HEK293 (cell line): ENCODE measurements at regions not wholly inside any gene's neighbourhood (a gene's known extent, or its start where the extent isn't known, plus 50 kb on each side); places are given as distances from the start of the nearest gene placed in this dataset.

Experiments used
- TF ChIP-seq, protein P1 (sequence below): fragments of 450-650 bp; formaldehyde crosslinking; optimal IDR thresholded peaks from 2 replicates; pipeline ENCODE3; 2016; ENCODE audit warnings: missing biosample characterization, mild to moderate bottlenecking, missing genetic modification characterization
- TF ChIP-seq, protein P2 (sequence below): fragments of 450-650 bp; formaldehyde crosslinking; IDR thresholded peaks from 2 replicates; pipeline ENCODE4 v1.5.1; 2017; ENCODE audit warnings: missing biosample characterization, missing genetic modification characterization

DNA sequence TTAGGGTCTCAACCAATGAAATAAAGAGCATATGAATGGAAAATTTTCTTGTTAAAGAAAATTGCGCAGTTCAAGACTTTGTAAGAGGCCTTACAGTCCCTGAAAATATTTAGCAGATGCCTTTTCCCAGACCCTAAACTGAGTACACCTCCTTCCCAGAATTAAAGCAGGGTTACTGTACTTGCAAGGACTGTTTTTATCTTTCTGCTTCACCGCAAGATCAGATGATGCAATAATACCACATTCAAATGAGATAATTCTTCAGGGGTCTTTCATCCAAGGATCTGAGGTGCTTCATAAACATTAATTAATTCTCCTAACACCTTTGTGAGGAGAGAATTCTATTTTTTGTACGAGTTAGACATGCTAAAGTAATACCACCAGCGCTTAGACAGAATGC is 1071.8 kb upstream of the PIK3C3 start:
- TF ChIP-seq, protein P1, sequence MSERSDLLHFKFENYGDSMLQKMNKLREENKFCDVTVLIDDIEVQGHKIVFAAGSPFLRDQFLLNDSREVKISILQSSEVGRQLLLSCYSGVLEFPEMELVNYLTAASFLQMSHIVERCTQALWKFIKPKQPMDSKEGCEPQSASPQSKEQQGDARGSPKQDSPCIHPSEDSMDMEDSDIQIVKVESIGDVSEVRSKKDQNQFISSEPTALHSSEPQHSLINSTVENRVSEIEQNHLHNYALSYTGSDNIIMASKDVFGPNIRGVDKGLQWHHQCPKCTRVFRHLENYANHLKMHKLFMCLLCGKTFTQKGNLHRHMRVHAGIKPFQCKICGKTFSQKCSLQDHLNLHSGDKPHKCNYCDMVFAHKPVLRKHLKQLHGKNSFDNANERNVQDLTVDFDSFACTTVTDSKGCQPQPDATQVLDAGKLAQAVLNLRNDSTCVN (tag by site-specific recombination), result no peak
- TF ChIP-seq, protein P2, sequence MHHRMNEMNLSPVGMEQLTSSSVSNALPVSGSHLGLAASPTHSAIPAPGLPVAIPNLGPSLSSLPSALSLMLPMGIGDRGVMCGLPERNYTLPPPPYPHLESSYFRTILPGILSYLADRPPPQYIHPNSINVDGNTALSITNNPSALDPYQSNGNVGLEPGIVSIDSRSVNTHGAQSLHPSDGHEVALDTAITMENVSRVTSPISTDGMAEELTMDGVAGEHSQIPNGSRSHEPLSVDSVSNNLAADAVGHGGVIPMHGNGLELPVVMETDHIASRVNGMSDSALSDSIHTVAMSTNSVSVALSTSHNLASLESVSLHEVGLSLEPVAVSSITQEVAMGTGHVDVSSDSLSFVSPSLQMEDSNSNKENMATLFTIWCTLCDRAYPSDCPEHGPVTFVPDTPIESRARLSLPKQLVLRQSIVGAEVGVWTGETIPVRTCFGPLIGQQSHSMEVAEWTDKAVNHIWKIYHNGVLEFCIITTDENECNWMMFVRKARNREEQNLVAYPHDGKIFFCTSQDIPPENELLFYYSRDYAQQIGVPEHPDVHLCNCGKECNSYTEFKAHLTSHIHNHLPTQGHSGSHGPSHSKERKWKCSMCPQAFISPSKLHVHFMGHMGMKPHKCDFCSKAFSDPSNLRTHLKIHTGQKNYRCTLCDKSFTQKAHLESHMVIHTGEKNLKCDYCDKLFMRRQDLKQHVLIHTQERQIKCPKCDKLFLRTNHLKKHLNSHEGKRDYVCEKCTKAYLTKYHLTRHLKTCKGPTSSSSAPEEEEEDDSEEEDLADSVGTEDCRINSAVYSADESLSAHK (tag by site-specific recombination), result no peak
